ENCODE measurements at regions not wholly inside any gene's neighbourhood (a gene's known extent, or its start where the extent isn't known, plus 50 kb on each side); places are given as distances from the start of the nearest gene placed in this dataset.
"Not testable (repeated sequence)": the region's sequence is repeated elsewhere in the genome, so short reads cannot be mapped to it uniquely, and the experiment has no call there.

GRCh38 chr2:106284691-106285202 lies 90.6 kb upstream of the UXS1 start:
- Histone ChIP-seq H3K9me2 (replicated peaks; ENCODE audit: insufficient read depth, low read length) (no peaks in the 10 kb centered on the region), H3F3A (ENCODE audit: insufficient read depth, low read length) (no peaks in the 10 kb centered on the region), H3K4me2 (ENCODE audit: low read depth, low read length) (no peak overlapping the region), H3K36me3 (replicated peaks; ENCODE audit: insufficient read depth, low read length) (no peaks in the 10 kb centered on the region), H3K27me3 (replicated peaks; ENCODE audit: insufficient read depth, low read length) (no peaks in the 10 kb centered on the region), H3K4me3 (ENCODE audit: low read length) (no peak overlapping the region), H3K9ac (ENCODE audit: low read length) (no peak overlapping the region), H3K27ac (ENCODE audit: low read length) (no peak overlapping the region), H2AFZ (ENCODE audit: low read length) (no peak overlapping the region), H3K9me3 (replicated peaks; ENCODE audit: insufficient read depth, low read length) (no peaks in the 10 kb centered on the region), H4K20me1 (ENCODE audit: insufficient read depth, low read length) (no peaks in the 10 kb centered on the region), H3K4me1 (ENCODE audit: low read length) (no peaks in the 10 kb centered on the region), H3K79me2 (ENCODE audit: low read length) (no peaks in the 10 kb centered on the region)
- TF ChIP-seq EZH2 (optimal IDR thresholded peaks at IDR 0.05; ENCODE audit: low read depth, low read length): no peak
- no peak for TF ChIP-seq EZH2phosphoT487 (IDR thresholded peaks at IDR 0.05; ENCODE audit: low read length)
- TF ChIP-seq, protein P1, sequence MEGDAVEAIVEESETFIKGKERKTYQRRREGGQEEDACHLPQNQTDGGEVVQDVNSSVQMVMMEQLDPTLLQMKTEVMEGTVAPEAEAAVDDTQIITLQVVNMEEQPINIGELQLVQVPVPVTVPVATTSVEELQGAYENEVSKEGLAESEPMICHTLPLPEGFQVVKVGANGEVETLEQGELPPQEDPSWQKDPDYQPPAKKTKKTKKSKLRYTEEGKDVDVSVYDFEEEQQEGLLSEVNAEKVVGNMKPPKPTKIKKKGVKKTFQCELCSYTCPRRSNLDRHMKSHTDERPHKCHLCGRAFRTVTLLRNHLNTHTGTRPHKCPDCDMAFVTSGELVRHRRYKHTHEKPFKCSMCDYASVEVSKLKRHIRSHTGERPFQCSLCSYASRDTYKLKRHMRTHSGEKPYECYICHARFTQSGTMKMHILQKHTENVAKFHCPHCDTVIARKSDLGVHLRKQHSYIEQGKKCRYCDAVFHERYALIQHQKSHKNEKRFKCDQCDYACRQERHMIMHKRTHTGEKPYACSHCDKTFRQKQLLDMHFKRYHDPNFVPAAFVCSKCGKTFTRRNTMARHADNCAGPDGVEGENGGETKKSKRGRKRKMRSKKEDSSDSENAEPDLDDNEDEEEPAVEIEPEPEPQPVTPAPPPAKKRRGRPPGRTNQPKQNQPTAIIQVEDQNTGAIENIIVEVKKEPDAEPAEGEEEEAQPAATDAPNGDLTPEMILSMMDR (IDR thresholded peaks at IDR 0.05; ENCODE audit: low read length): no peak
- DNase-seq: no peak

DNA sequence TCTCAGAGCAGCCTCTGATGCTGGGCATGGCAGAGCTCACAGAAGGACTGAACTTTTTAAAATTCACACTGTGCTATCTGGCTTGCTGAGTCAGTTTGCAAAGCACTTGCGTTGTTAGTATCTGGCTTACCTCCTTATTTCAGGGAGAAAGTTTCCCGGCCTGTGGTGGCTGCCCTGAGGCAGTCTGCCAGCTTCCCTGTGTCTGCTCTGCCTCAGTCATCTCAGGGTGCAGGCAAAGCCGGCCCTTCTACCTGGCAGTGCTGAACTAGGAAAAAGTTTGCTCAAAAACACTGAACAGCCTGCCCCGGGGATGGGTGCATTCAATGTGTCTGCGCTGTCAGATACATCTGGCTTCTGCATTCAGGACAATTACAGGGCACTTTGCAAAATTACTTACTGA lies 90.2 kb upstream of the UXS1 start:
- no peaks in the 10 kb centered on the region for H3K9me3 ChIP-seq (replicated peaks; ENCODE audit: insufficient read depth, low read length)
- no peak overlapping the region for H3K4me2 ChIP-seq (ENCODE audit: low read depth, low read length)
- no peaks in the 10 kb centered on the region for H3K9me2 ChIP-seq (replicated peaks; ENCODE audit: insufficient read depth, low read length)
- no peaks in the 10 kb centered on the region for H4K20me1 ChIP-seq (ENCODE audit: insufficient read depth, low read length)
- no peak overlapping the region for H3K9ac ChIP-seq (ENCODE audit: low read length)
- TF ChIP-seq EZH2phosphoT487 (IDR thresholded peaks at IDR 0.05; ENCODE audit: low read length) (no peak), EZH2 (optimal IDR thresholded peaks at IDR 0.05; ENCODE audit: low read depth, low read length) (no peak)
- TF ChIP-seq, protein P1 (IDR thresholded peaks at IDR 0.05; ENCODE audit: low read length): no peak
- H3K27ac ChIP-seq (ENCODE audit: low read length): no peak overlapping the region
- H3K4me3 ChIP-seq (ENCODE audit: low read length): no peak overlapping the region
- no peak overlapping the region for H2AFZ ChIP-seq (ENCODE audit: low read length)
- H3K4me1 ChIP-seq (ENCODE audit: low read length): no peaks in the 10 kb centered on the region
- H3F3A ChIP-seq (ENCODE audit: insufficient read depth, low read length): no peaks in the 10 kb centered on the region
- H3K27me3 ChIP-seq (replicated peaks; ENCODE audit: insufficient read depth, low read length): no peaks in the 10 kb centered on the region
- no peaks in the 10 kb centered on the region for H3K36me3 ChIP-seq (replicated peaks; ENCODE audit: insufficient read depth, low read length)
- no peak for DNase-seq
- H3K79me2 ChIP-seq (ENCODE audit: low read length): no peaks in the 10 kb centered on the region

DNA sequence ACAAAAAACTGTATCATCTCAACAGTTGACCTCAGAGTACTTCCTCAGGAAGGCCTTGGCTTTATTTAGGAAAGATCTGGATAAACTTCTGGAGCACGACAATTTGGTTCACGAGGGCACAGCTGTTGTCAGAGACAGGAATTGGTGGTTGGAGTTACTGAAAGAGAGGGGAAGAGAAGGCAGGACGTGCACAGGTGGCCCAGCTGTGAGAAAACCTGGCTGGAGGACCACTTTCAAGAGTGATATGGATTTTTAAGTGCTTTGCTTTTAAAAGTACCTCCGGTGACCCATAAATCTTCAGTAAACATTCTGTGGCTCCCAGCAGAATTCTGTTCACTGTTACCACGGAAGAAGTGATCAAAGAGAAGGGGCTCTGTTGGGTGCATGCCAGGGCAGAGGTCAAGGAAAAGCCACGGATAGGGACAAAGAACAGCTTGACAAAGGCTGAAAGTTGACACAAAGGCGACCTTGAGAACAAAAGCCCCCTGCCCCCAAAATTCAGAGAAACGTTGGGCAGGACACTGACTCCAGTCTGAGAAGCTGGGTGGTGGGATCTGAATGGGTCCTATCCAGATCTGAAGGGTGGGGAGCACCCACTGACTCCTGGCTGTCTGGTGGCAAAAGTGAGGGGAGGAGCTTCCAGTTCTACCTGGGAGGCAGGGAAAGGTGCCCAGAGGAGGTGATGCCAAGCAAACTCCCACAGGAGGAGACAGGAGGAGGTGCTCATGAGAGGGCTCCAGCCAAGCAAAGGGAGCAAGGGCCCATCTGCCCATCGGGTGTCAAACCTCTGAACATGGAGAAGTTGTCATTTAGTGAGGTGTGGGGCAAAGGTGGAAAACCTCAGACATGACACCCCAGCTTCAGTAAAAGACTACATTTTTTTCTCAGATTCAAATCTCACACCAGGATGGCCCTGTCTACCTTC lies 89.4 kb upstream of the UXS1 start:
- H3K4me2 ChIP-seq (ENCODE audit: low read depth, low read length); H3K9ac ChIP-seq (ENCODE audit: low read length); H3F3A ChIP-seq (ENCODE audit: insufficient read depth, low read length); H4K20me1 ChIP-seq (ENCODE audit: insufficient read depth, low read length); H3K36me3 ChIP-seq (replicated peaks; ENCODE audit: insufficient read depth, low read length); H3K9me3 ChIP-seq (replicated peaks; ENCODE audit: insufficient read depth, low read length); H3K4me1 ChIP-seq (ENCODE audit: low read length); H3K79me2 ChIP-seq (ENCODE audit: low read length); H3K27ac ChIP-seq (ENCODE audit: low read length); H3K4me3 ChIP-seq (ENCODE audit: low read length); DNase-seq; H3K9me2 ChIP-seq (replicated peaks; ENCODE audit: insufficient read depth, low read length); H2AFZ ChIP-seq (ENCODE audit: low read length); H3K27me3 ChIP-seq (replicated peaks; ENCODE audit: insufficient read depth, low read length): not testable (repeated sequence)

All from MM.1S (cell line).